Spleen (tissue), 11 donors: ENCODE measurements at regions not wholly inside any gene's neighbourhood (a gene's known extent, or its start where the extent isn't known, plus 50 kb on each side); places are given as distances from the start of the nearest gene placed in this dataset.
A peak's percentile ranks its signal among the peaks of the same experiment; 100 is the strongest.

Source experiments
- DNase-seq: peaks from one replicate; pipeline ENCODE4 v3.0.0-alpha.2; 2020
- H3K27ac ChIP-seq, 8 donors: fragments of 200-600 bp; sonication (generic) in 7 of 8; 1 replicate in 4 of 8; 2 replicates in 4 of 8; pipeline versions ENCODE4 v1.5.0 to v1.8.0; 2016 to 2021; ENCODE audit warnings: inconsistent platforms in 4 of 8, mild to moderate bottlenecking in 4 of 8, moderate library complexity in 1 of 8
- H3K27me3 ChIP-seq, 7 donors: fragments of 200-600 bp; sonication (generic) in 6 of 7; replicated peaks in 1 of 7; 1 replicate in 4 of 7; 2 replicates in 3 of 7; pipeline versions ENCODE4 v1.5.0 to v1.8.0; 2016 to 2021; ENCODE audit warnings: inconsistent platforms in 3 of 7, mild to moderate bottlenecking in 1 of 7
- H3K36me3 ChIP-seq, 6 donors: fragments of 200-600 bp; sonication (generic) in 5 of 6; 1 replicate in 4 of 6; 2 replicates in 2 of 6; pipeline versions ENCODE4 v1.5.0 to v1.8.0; 2016 to 2021; ENCODE audit warnings: inconsistent platforms in 2 of 6
- H3K4me1 ChIP-seq, 6 donors: fragments of 200-600 bp; sonication (generic) in 5 of 6; 1 replicate in 3 of 6; 2 replicates in 3 of 6; pipeline versions ENCODE4 v1.5.0 to v1.8.0; 2016 to 2021; ENCODE audit warnings: inconsistent platforms in 3 of 6
- H3K4me3 ChIP-seq, 8 donors: fragments of 200-600 bp; sonication (generic) in 7 of 8; 1 replicate in 4 of 8; 2 replicates in 4 of 8; pipeline versions ENCODE4 v1.5.0 to v1.8.0; 2016 to 2021; ENCODE audit warnings: inconsistent platforms in 4 of 8, mild to moderate bottlenecking in 4 of 8, moderate library complexity in 2 of 8
- H3K9me3 ChIP-seq, 8 donors: fragments of 200-600 bp; sonication (generic) in 7 of 8; 1 replicate in 4 of 8; 2 replicates in 4 of 8; pipeline versions ENCODE4 v1.5.0 to v1.8.0; 2016 to 2021; ENCODE audit warnings: inconsistent platforms in 4 of 8
- CTCF ChIP-seq, 11 experiments: fragments of 200-600 bp in 7 of 11; fragments of 450-650 bp in 4 of 11; sonication (generic) in 4 of 11; IDR thresholded peaks in 8 of 11; conservative IDR thresholded peaks in 3 of 11; 1 replicate in 7 of 11; 2 replicates in 4 of 11; pipeline versions ENCODE4 v1.4.0 to v1.8.0; 2016 to 2021; ENCODE audit warnings: antibody characterized with exemption in 11 of 11, inconsistent platforms in 4 of 11, mild to moderate bottlenecking in 1 of 11
- POLR2A ChIP-seq, 3 donors: fragments of 450-650 bp; IDR thresholded peaks; one replicate each; pipeline ENCODE4 v1.5.1; 2017; ENCODE audit warnings: antibody characterized with exemption in 3 of 3, mild to moderate bottlenecking in 1 of 3
- POLR2AphosphoS5 ChIP-seq, 3 donors: sonication (generic); formaldehyde crosslinking; IDR thresholded peaks; one replicate each; pipeline ENCODE4 v1.5.1; 2017; ENCODE audit warnings: antibody characterized with exemption in 3 of 3
- whole genome bisulfite sequencing, 5 donors: extraction: QIAGEN DNeasy Blood & Tissue Kit in 3 of 5; methylation state at CpG; one replicate each; pipeline versions ENCODE4 v1.1.5 to v1.1.7; 2013 to 2018; 5-methylcytosine and 5-hydroxymethylcytosine counted together
- intact Hi-C: fragments of 100-400 bp; cut with DNase I; formaldehyde crosslinking; loops from one replicate; pipeline ENCODE4 v1.15.0; 2023; ENCODE audit warnings: low total_unique reads
- donor health status: healthy with polysubstance abuse.
- donor health status: DM: no; HTN: no; CAD: no; lungs with moderate emphysema.
- donor health status: DM: no; HTN: no; CAD: no.
- donor health status: Bipolar disorder and iron deficiency.
- donor health status: healthy.
- donor health status: DM: no; HTN: no; CAD: no.
- donor health status: DM: yes; HTN: yes; CAD: no.

- WGBS, 5 donors, result 72 to 82% (median 75%) methylated on average over 3 of the region's 3 CpGs
- Histone ChIP-seq H3K27me3 (no peaks in the 10 kb centered on the region), H3K4me3 (no peak overlapping the region), H3K4me1 (no peaks in the 10 kb centered on the region), H3K27ac (no peak overlapping the region), H3K36me3 (no peaks in the 10 kb centered on the region), H3K9me3 (no peaks in the 10 kb centered on the region)
- intact Hi-C loops, result no loop called here
- TF ChIP-seq POLR2A (IDR thresholded peaks at IDR 0.05) (no peak), POLR2AphosphoS5 (IDR thresholded peaks at IDR 0.05) (no peak), CTCF (IDR thresholded peaks at IDR 0.05 in 8 of 11, conservative IDR thresholded peaks at IDR 0.05 in 3 of 11) (no peak)
- DNase-seq, result peak; percentile 23
Observed at GRCh38 chr1:241413974-241414373, 57.0 kb upstream of the RGS7 start.

GRCh38 chr1:241413386-241413785 is 56.4 kb upstream of the RGS7 start:
- DNase-seq, result no peak
- 47 to 73% (median 61%) methylated on average over 2 of the region's 2 CpGs for WGBS, 5 donors
- TF ChIP-seq POLR2A (IDR thresholded peaks at IDR 0.05) (no peak), POLR2AphosphoS5 (IDR thresholded peaks at IDR 0.05) (no peak), CTCF (IDR thresholded peaks at IDR 0.05 in 8 of 11, conservative IDR thresholded peaks at IDR 0.05 in 3 of 11) (no peak)
- H3K4me1 ChIP-seq, result no peaks in the 10 kb centered on the region
- no peak overlapping the region for H3K4me3 ChIP-seq
- H3K27ac ChIP-seq, result no peak overlapping the region
- no peaks in the 10 kb centered on the region for H3K27me3 ChIP-seq
- H3K36me3 ChIP-seq, result no peaks in the 10 kb centered on the region
- intact Hi-C loops, result no loop called here
- H3K9me3 ChIP-seq, result no peaks in the 10 kb centered on the region

GRCh38 chr1:241412646-241413045 is 55.6 kb upstream of the RGS7 start:
- Histone ChIP-seq H3K36me3 (no peaks in the 10 kb centered on the region), H3K4me1 (no peaks in the 10 kb centered on the region), H3K27me3 (no peaks in the 10 kb centered on the region), H3K9me3 (no peaks in the 10 kb centered on the region), H3K27ac (no peak overlapping the region), H3K4me3 (no peak overlapping the region)
- intact Hi-C loops, result no loop called here
- 80 to 91% (median 85%) methylated on average over 4 of the region's 4 CpGs for WGBS, 5 donors
- no peak for DNase-seq
- TF ChIP-seq POLR2AphosphoS5 (IDR thresholded peaks at IDR 0.05), result no peak
- TF ChIP-seq POLR2A (IDR thresholded peaks at IDR 0.05), result no peak
- no peak for TF ChIP-seq CTCF (IDR thresholded peaks at IDR 0.05 in 8 of 11, conservative IDR thresholded peaks at IDR 0.05 in 3 of 11)

GRCh38 chr1:241411776-241412338 is 54.9 kb upstream of the RGS7 start:
- no peaks in the 10 kb centered on the region for H3K9me3 ChIP-seq
- no peak overlapping the region for H3K27ac ChIP-seq
- DNase-seq, result no peak
- TF ChIP-seq POLR2AphosphoS5 (IDR thresholded peaks at IDR 0.05), result no peak
- no peak for TF ChIP-seq CTCF (IDR thresholded peaks at IDR 0.05 in 8 of 11, conservative IDR thresholded peaks at IDR 0.05 in 3 of 11)
- no peak for TF ChIP-seq POLR2A (IDR thresholded peaks at IDR 0.05)
- no peaks in the 10 kb centered on the region for H3K4me1 ChIP-seq
- intact Hi-C loops, result no loop called here
- WGBS, 5 donors, result 61 to 71% (median 64%) methylated on average over 6 of the region's 6 CpGs
- H3K27me3 ChIP-seq, result no peaks in the 10 kb centered on the region
- no peaks in the 10 kb centered on the region for H3K36me3 ChIP-seq
- H3K4me3 ChIP-seq, result no peak overlapping the region
